Hypothalamus (tissue), 51 donors: ENCODE measurements at regions not wholly inside any gene's neighbourhood (a gene's known extent, or its start where the extent isn't known, plus 50 kb on each side); places are given as distances from the start of the nearest gene placed in this dataset.

Experiments
- DNase-seq, 51 donors: peaks; one replicate each; lab custom pipeline; 2025; lab: John Stamatoyannopoulos, UW

DNA sequence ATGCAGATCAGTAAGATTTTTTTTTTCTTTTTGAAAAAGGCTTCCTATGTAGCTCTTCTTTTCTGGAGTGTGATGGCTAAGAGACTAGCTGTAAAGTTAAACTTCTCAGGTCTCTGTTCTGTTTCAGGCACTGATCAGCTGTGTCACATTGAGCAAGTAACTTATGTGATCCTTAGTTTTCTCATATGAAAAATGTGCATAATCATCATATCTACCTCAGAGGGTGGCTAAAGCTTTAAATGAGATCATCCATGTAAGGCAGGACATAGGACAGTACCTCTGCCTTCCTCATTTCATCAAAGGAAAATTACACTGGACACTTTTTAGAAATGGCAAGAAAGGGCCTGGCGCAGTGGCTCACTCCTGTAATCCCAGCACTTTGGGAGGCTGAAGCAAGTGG, 235.9 kb upstream of the TYRP1 start:
- DNase-seq, result no peak

DNA sequence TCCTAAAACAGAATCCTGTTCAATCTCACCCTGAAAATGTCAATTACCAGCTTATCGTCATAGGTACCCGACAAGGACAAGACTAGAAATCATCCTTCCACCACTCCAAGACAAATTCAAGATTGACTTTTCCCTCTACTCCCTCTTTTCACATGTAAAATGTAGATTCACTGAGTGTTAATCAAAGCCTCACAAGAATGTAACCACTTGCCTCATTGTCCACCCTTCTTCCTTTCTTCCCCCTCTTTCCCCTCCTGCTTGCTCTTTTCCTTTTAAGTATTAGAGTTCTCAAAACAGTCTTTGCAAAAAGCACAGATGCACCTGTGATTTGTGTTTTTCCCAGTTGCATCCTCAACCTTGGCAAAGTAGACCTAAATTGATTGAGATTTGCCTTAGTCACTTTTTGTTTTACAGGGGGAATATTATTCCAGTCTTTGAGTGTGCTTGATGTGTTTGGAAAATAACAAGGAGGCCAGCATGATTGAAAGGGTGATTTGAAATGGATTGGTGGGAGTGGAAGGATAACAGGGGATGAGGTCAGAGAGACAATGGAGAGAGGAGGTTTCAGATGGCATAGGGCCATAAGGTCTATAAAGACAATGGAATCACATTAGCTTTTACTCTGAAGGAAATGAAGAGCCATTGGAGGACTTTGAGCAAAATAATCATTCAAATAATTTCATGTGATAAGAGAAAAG, 231.3 kb upstream of the TYRP1 start:
- no peak for DNase-seq

DNA sequence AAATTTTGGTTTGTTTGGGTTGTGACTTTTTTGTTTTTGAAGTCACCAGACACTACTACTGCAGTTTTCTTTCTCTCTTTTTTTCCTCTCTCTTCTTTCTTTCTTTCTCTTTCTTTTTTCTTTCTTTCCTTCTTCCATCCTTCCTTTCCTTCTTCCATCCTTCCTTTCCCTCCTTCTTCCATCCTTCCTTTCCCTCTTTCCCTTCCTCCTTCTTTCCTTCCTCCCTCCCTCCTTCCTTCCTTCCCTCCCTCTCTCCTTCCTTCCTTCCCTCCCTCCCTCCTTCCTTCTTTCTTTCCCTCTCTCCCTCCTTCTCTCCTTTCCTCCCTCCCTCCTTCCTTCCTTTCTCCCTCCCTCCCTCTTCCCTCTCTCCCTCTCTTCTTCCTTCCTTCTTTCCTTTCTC, 230.3 kb upstream of the TYRP1 start:
- no peak for DNase-seq

DNA sequence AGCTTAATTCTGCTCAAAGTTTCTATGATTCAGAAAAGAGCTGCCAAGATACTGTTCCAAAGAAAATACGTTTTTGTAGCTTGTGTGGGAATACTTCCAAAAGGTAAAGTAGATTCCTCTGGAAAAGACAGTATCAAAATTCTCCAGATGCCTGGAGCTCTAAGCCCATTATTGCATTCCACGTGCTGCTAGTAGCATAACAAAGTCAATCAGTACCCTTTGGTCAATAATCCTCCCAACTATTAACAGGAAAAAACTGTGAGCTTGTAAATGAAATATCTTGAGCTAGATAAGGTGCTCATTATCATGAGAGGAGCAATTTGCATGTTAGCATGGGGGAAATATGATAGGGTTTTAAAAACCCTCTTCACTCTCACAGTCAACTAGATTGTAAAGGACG, 229.5 kb upstream of the TYRP1 start:
- DNase-seq, result no peak

DNA sequence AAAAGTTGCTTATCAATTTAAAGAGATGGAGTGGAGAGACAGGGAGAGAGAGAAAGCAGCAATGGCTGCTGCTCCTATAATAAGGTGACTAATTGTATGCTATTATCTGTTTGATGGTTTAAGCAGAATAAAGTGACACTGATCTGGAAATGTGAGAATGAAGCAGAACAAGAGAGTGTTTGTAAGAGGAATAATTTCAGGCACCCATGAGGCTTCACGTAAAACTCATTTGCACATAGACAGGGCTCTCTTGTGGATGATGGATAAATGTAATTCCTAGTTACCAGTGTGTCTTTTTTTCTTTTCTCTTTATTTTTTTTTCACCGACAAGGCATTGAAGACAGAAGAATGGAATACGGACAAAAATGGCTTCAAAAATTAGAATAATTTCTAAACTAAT, 228.8 kb upstream of the TYRP1 start:
- DNase-seq, result no peak

DNA sequence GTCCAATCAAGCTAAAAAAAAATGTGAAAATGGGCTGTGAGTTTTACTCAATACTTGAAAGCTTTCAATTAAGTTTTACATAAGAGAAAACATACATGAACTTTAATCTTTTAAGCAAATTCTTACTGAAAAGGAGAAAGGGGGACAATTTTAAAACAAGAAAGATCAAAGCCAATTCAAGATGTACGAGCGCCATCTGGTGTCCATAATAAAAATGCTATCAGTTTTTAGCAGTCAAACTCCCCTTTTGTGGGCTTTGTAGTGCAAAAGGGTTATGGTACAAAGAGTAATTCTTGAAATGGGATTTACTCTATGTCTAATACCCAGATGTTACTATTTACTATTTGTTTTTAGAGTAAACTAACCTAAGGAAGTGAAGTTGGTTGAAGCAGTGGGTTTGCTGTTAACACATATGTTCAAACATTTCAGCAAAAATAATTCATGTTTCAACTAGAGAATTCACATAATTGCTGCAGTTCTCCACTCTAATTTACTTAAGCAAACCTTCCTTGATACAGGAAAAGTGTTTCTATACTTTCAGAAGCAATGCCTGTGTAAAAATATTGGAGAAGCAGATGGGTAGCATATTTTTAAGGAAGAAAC, 228.2 kb upstream of the TYRP1 start:
- peak in 2 of 51 donors; percentile 3 to 11 for DNase-seq

DNA sequence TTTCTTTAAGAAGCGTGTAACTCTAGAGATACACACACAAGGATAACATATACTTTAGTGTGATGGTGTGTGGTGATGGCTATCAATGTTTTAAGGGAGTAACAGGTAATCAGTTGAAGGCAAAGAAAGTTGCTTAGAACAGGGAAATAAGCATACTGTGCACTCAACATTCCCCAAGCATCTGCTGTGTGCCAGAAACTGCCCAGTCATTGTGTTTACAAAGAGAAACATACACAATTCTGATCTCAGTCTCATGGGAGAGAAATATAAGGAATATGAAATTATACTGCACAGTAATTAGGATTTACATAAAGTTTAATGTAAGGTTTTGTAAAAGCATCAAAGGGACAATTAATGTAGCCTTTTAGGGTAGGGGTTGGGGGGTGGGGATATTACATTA, 224.1 kb upstream of the TYRP1 start:
- DNase-seq, result no peak

DNA sequence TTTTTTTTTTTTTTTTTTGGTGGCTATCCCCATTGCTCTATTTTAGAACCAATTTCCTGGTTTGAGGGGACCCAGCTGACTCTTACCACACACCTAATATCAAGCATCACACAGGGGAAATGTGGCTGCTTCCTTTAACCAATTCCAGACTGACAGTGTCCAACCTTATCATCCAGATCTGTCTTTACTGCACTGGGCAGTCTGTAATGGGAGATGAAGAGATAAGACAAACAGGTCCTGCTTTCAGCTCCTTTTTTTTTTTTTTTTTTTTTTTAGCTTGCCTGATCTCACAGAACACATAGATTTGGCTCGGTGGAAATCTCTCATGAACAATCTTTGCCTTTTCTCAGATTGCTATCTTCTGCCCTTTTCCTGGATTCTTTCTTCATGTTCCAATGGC, 198.8 kb upstream of the TYRP1 start:
- no peak for DNase-seq

DNA sequence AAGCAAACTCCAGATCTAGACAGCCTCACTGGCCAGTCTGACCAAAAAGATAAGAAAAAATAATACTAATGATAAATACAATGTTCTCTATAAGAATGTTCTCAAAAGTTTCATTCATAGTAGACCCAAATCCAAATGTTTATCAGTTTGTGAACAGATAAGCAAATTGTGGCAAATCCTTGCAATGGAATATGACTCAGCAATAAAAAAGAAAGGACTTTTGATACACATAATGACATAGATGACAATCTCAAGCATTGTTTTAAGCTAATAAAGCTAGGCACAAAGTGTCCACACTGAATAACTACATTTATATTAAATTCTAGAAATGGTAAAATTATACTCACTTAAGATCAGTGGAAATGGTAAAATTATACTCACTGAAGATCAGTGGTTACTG, 195.4 kb upstream of the TYRP1 start:
- DNase-seq, result no peak

DNA sequence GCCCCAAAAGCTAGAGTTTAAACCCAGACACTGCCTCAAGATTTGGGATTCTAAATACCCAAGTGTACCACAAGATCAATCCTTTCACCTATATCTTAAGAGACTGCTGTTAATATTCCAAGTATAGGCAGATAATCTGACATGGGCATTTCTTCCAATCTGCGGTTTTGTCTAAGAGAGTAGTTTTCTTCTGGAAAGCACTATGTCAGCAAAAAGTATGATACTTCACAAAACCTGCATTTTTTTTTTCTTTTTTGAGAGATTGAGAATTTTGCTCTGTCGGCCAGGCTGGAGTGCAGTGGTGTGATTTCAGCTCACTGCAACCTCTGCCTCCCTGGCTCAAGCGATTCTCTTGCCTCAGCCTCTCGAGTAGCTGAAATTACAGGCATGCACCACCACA, 190.7 kb upstream of the TYRP1 start:
- no peak for DNase-seq

DNA sequence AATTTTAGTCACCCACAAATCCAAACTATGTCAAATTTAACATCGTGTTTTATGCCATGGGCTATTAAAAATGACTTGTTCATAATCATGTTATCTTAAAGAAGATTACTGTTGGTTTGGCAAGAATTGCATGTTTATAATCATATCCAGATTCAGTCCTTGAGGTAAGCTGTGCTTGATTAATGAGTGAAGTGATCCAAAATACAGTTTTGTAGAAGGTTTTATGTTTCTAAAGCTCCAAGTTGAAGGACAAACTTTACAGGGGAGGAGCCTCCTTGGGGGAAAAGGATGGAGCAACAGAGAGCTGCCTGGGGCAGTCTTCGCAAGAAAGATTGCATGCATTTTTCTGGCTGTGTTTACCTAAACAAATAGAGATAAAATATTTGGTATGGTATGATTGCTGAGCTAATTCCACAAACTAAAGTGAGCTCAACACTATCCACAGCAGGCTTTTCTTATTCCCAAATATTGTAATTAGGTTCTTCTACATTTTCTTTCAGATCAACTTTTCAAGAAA, 189.5 kb upstream of the TYRP1 start:
- DNase-seq, result no peak

DNA sequence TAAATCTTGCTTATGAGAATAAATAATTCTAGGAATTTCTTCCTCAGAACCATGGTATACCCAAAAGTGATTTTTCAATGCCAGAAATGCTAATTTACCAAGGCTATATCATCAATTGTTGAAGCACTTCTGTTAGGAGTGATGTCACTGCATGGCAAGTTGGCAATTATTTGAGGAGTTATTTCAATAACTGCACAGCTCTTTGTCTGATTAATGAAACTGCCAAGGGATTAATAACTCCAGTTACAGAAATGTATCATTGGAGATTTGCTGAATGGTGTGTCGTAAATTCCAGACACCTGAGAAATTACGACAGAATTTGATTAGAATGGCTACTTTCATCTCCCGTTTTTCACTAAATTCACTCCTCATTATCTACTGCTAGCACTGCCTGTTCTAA, 182.6 kb upstream of the TYRP1 start:
- DNase-seq, result no peak

DNA sequence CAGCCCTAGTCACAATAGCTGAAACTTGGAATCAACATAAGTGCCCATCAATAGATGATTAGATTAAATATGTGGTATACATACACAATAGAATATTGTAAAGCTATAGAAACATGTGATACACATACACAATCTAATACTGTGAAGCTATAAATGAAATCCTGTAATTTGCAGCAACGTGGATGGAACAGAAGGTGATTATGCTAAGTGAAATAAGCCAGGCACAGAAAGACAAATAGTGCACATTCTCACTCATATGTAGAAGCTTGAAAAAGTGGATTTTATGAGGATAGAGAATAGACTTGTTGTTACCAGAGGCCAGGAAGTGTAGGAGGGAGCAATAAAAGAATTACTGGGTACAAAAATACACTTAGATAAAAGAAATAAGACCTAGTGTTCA, 181.5 kb upstream of the TYRP1 start:
- DNase-seq, result no peak

DNA sequence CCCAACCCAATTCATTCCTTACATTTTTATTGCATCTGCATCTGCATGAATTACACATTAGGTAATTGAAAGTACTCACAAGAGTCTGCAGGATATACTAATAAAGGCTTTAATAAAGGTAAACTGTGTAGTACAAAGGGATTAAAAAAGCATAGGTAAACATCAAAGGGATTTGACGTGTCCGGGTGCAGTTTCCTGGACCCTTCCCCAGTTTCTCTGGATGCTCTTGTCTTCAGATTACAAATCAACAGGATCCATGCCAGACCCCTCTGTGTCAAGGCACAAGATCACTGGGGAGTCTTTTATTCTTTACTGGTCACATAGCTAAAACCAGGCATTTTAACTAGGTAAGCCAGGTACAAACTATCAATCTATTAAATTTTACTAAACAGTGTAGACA, 177.2 kb upstream of the TYRP1 start:
- DNase-seq, result no peak

DNA sequence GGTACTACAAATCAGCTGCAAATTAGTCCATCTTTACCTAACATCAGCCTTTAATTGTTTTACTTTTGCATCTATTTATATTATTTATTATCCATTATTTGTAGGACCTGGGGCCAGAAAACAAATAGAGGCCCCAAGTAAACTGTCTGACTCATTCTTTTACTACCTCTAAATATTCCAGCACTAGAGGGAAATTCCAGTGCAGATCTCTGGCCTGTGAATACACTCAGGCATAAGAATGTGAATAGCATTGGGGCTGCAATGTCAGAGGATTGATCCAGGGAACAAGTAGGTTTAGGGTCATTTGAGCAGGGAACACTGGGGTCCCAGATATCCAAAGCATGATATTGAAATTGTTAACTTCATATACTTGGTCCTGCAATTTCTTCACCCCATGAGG, 176.6 kb upstream of the TYRP1 start:
- DNase-seq, result no peak

DNA sequence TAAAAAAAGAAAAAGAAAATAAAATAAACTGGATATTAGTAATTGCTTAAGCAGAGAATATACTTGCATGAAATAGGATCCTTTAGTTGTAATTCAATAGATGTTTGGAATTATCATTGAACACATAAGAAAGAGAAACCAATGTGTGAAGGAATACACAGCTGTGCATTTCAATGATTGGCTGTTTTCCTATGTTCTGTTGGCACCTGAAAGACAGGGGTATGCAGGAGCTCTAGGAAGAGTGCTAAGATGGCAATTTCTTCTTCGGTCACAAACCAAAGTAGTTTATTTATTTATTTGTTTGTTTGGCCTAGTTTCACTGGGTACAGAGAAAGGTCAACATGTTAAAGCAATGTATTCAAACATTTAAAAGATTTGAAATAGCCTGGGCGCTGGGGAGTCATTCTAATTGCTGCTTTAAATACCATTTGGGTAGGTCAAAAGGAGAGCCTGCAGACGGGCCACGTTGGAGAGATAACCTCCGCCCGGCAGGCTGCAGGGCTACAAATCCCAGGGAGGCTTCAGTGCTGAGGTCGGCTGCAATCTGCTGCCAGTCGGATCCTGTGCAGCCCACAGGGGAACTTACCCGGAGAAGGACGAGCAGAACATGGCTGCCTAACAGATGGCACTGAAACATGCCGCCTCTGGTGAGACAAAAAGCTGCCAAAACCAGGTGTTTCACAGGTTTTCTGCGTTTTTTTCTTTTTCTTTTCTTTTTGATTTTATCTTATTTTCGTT, 154.2 kb upstream of the TYRP1 start:
- DNase-seq, result no peak

DNA sequence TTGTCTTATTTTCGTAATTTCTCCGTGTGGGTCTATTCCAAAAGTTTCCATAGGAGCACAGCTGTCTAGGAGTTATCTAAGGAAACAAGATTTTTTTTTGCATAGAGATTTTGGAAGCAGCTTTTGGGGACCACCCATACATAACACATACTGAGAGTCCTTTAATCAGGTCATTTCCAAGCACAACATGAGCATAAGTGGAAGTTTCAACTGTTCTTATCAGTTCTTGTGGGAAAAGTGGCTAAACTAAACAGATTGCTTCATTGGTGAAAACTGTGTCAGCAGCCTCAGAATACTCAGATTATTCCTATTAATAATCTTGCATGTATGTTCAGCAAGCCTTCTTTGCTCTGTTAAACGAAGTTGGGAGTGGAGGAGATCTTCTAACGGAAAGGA, 153.6 kb upstream of the TYRP1 start:
- DNase-seq, result no peak

DNA sequence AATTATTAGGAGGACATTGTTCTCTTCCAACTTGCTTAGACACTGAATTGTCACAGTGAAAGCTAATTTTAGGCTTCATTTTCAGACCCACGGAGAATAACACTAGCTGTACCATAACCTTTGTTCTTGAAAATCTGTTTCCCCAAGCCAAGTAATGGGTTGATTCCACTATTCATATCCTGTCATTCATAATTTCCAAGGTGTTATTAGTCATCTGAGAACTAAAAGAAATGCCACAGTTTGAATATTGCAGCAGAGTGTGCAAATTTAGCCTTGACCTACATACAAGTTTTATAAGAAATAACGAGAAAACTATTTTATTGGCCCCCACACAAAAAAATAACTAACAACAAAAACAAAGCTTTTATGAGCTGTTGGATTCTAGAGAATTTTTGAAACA, 148.5 kb upstream of the TYRP1 start:
- DNase-seq, result no peak

DNA sequence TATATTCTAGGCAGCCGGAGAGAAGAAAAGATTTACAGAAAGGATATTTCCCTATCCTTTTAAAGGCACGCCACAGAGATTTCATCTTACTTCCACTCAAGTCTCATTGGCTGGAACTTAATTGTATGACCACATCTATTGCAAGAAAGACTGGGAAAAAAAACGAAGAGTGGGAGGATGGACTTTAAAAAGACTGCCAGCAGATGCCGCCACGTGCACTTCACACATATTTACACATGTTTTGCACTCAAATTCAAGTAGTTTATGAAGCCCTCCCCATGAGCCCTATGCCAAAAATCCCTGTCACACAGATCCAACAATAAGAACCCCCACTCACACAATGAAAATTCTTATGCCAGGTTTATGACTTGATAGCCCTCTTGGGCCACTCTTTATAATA, 138.5 kb upstream of the TYRP1 start:
- DNase-seq, result no peak

DNA sequence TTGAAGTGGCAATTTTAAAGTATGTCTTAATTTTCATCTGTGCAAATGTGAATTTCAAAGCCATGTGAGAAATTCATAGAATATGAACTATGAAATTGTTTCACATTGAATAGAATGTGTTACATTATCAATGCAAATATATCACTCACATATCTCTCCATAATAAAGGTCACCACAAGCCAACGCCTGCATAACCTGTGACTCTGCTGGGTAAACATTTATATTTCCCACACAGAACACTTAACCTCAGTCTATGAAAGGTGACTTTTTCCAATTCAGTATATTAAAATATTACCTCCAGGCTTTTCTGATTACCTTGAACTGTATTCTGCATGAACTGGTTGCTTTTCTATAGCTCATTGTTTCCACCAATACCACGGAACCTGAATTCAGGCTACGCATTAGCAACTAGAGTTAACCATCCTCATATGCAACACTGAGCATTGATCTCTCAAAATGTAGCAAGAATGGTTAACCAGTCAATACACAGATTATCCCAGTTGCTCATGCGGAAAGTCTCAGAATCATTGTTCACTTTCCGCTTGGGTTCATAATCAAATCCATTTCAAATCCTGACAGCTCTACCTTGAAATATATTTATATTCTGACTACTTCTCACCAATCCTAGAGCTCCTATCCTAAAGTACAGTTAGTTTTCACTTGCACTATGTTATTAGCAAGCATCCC, 126.6 kb upstream of the TYRP1 start:
- DNase-seq, result no peak
